HepG2 (cell line): ENCODE measurements at regions not wholly inside any gene's neighbourhood (a gene's known extent, or its start where the extent isn't known, plus 50 kb on each side); places are given as distances from the start of the nearest gene placed in this dataset.

ENCODE experiments used
- ATAC-seq: fragments of 200-7000 bp; cut with Tn5 transposase; 3 replicates; pipeline ENCODE4 v1.9.1; 2020; ENCODE audit warnings: mild to moderate bottlenecking, moderate library complexity
- BruUV-seq: library from RNA; stranded (reverse); fragments of 400-500 nt; replicated peaks from 2 replicates; lab custom pipeline; 2021; lab: Mats Ljungman, UMichigan
- CTCF ChIA-PET: fragments of 300-600 bp; formaldehyde crosslinking; extraction: SDS; loops from one replicate; lab custom pipeline; 2021; ENCODE audit warnings: low total read pairs, inconsistent platforms, low intra/inter-chr PET ratio; lab: Yijun Ruan, JAX
- POLR2A ChIA-PET: fragments of 350-600 bp; sonication (Branson Sonifier 250); formaldehyde crosslinking; loops from one replicate; lab custom pipeline; 2020; ENCODE audit warnings: antibody characterized with exemption, inconsistent platforms; lab: Yijun Ruan, JAX
- DNase-seq: peaks from one replicate; pipeline ENCODE4 v3.0.0-alpha.2; 2015; ENCODE audit warnings: low spot score
- FAIRE-seq: peaks from 3 replicates; lab custom pipeline; 2011; peaks lifted over from hg19 to GRCh38; lab: Jason Lieb, UNC
- H2AFZ ChIP-seq: one replicate; pipeline ENCODE4 v1.6.1; 2011; ENCODE audit warnings: low read length, inconsistent platforms
- H3K27ac ChIP-seq: fragments of 300-600 bp; 3 replicates; pipeline ENCODE4 v1.8.0; 2011; ENCODE audit warnings: mixed run types, mild to moderate bottlenecking, mixed read lengths, low read length, inconsistent platforms; ENCODE audit not compliant: insufficient read depth; ENCODE audit errors: extremely low read length
- H3K27me3 ChIP-seq, 2 experiments: fragments of 200-600 bp in 1 of 2; 2 replicates in 1 of 2; 3 replicates in 1 of 2; pipeline versions ENCODE4 v1.6.0 to v1.8.0; 2011; ENCODE audit warnings: low read length in 2 of 2, mild to moderate bottlenecking in 2 of 2, moderate library complexity in 2 of 2, inconsistent platforms in 1 of 2; ENCODE audit not compliant: insufficient read depth in 2 of 2, control insufficient read depth in 1 of 2
- H3K36me3 ChIP-seq, 2 experiments: fragments of 200-600 bp in 1 of 2; replicated peaks in 1 of 2; 2 replicates in 1 of 2; 3 replicates in 1 of 2; pipeline versions ENCODE4 v1.5.1 to v1.8.0; 2011; ENCODE audit warnings: low read length in 2 of 2, inconsistent platforms in 1 of 2; ENCODE audit not compliant: insufficient read depth in 2 of 2, control insufficient read depth in 1 of 2
- H3K4me1 ChIP-seq: 2 replicates; pipeline ENCODE4 v1.5.1; 2012; ENCODE audit warnings: low read length, inconsistent platforms; ENCODE audit not compliant: insufficient read depth
- H3K4me2 ChIP-seq: 2 replicates; pipeline ENCODE4 v1.6.0; 2011; ENCODE audit warnings: low read depth, low read length, inconsistent platforms
- H3K4me3 ChIP-seq, 3 experiments: fragments of 200-600 bp in 1 of 3; sonication (generic), shearing (Covaris generic) in 1 of 3; replicated peaks in 1 of 3; 2 replicates each; pipeline ENCODE4 v1.5.1; 2011 to 2016; ENCODE audit warnings: low read length in 3 of 3, inconsistent platforms in 2 of 3, low read depth in 2 of 3, mild to moderate bottlenecking in 2 of 3, control low read depth in 1 of 3, mixed read lengths in 1 of 3; ENCODE audit not compliant: insufficient read depth in 1 of 3
- H3K79me2 ChIP-seq: one replicate; pipeline ENCODE4 v1.6.1; 2011; ENCODE audit warnings: low read length, inconsistent platforms; ENCODE audit not compliant: insufficient read depth
- H3K9ac ChIP-seq: 2 replicates; pipeline ENCODE4 v1.6.0; 2011; ENCODE audit warnings: mild to moderate bottlenecking, low read depth, low read length, inconsistent platforms; ENCODE audit not compliant: insufficient read depth
- H3K9me3 ChIP-seq: 2 replicates; pipeline ENCODE4 v1.5.1; 2012; ENCODE audit warnings: mild to moderate bottlenecking, low read length
- H4K20me1 ChIP-seq: 2 replicates; pipeline ENCODE4 v1.6.0; 2011; ENCODE audit warnings: inconsistent platforms, mild to moderate bottlenecking, low read length, moderate library complexity; ENCODE audit not compliant: insufficient read depth
- AFF4 ChIP-seq: sonication (generic); formaldehyde crosslinking; IDR thresholded peaks from 2 replicates; pipeline ENCODE4 v1.4.0; 2020; ENCODE audit warnings: missing genetic modification reagents
- DMAP1 ChIP-seq: IDR thresholded peaks from 2 replicates; pipeline ENCODE4 v1.6.1; 2016
- IRF2 ChIP-seq: IDR thresholded peaks from 2 replicates; pipeline ENCODE4 v1.6.1; 2018; ENCODE audit warnings: missing genetic modification reagents, missing compliant biosample characterization
- PHF20 ChIP-seq: sonication (generic); formaldehyde crosslinking; IDR thresholded peaks from 2 replicates; pipeline ENCODE4 v1.5.0; 2020; ENCODE audit warnings: mild to moderate bottlenecking, missing genetic modification reagents
- TFAP4 ChIP-seq: sonication (generic); IDR thresholded peaks from 2 replicates; pipeline ENCODE4 v1.6.1; 2016; ENCODE audit warnings: low read depth, borderline replicate concordance
- U2AF2 ChIP-seq: fragments of 200-400 bp; formaldehyde crosslinking; IDR thresholded peaks from 2 replicates; pipeline ENCODE4 v1.6.1; 2017; ENCODE audit warnings: low read depth, mild to moderate bottlenecking, low read length
- ZNF17 ChIP-seq: sonication (generic); formaldehyde crosslinking; IDR thresholded peaks from 2 replicates; pipeline ENCODE4 v1.5.0; 2020; ENCODE audit warnings: mild to moderate bottlenecking, missing genetic modification reagents
- ZNF263 ChIP-seq: sonication (generic); formaldehyde crosslinking; IDR thresholded peaks from 2 replicates; pipeline ENCODE4 v1.4.0; 2020; ENCODE audit warnings: missing genetic modification reagents
- ZNF589 ChIP-seq: sonication (generic); formaldehyde crosslinking; conservative IDR thresholded peaks from 2 replicates; pipeline ENCODE4 v1.8.0; 2022; ENCODE audit warnings: mild to moderate bottlenecking, moderate library complexity, missing genetic modification reagents
- ZNF619 ChIP-seq: sonication (generic); formaldehyde crosslinking; IDR thresholded peaks from 2 replicates; pipeline ENCODE4 v1.4.0; 2020; ENCODE audit warnings: mild to moderate bottlenecking, missing genetic modification reagents
- WGBS: methylation state at CpG from one replicate; pipeline ENCODE4 v1.1.6; 2017; ENCODE audit warnings: low lambda C conversion rate; 5-methylcytosine and 5-hydroxymethylcytosine counted together
- in situ Hi-C: cut with HindIII; loops from 2 replicates; pipeline ENCODE4 v1.10.0; 2017; ENCODE audit warnings: low pct_unique_long_range_greater_than_20kb; ENCODE audit not compliant: extremely low pct_ligation_motif_present
- intact Hi-C: fragments of 100-400 bp; cut with micrococcal nuclease; formaldehyde crosslinking; loops from one replicate; pipeline ENCODE4 v1.10.0; 2022; ENCODE audit not compliant: unreplicated experiment

DNA sequence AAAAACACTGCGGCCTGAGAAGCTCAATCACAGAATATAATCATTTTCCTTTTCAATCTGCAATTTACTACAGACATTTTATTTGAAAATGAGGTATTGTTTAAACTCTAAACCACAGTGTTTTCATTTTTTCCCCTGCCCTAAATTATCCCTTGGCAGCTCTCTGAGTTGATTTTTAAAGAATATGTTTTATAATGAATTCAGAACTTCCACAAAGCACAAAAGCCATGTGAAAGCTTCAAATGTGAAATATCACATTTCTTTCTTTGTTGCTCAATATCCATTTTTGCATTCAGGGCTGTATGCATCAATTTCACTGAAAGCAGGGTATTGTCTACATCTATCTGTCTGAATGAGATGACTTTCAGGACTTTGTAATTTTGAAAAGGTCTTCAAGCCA, 813.6 kb upstream of the ALCAM start:
- WGBS = 0% methylated on average over 1 of the region's 1 CpG
- Histone ChIP-seq H3K27me3 (no peaks in the 10 kb centered on the region), H3K9ac (no peak overlapping the region), H3K4me3 (no peak overlapping the region), H3K36me3 (no peaks in the 10 kb centered on the region), H3K4me2 (no peak overlapping the region), H4K20me1 (no peaks in the 10 kb centered on the region), H3K27ac (no peak overlapping the region), H3K4me1 (no peaks in the 10 kb centered on the region), H2AFZ (no peak overlapping the region), H3K79me2 (no peaks in the 10 kb centered on the region), H3K9me3 (no peaks in the 10 kb centered on the region)
- no TSS peak for BruUV-seq
- ATAC-seq (no peak), FAIRE-seq (no peak), DNase-seq (no peak)
- no peak for TF ChIP-seq TFAP4
- no peak for TF ChIP-seq ZNF17 (CRISPR knock-in tag)
- no peak for TF ChIP-seq ZNF589 (CRISPR knock-in tag)
- no peak for TF ChIP-seq ZNF619 (CRISPR knock-in tag)
- ChIA-PET POLR2A (no interaction called here), CTCF (no interaction called here)
- intact Hi-C loops = no loop called here
- in situ Hi-C loops = no loop called here

GRCh38 chr3:104554425-104554824, 812.3 kb upstream of the ALCAM start:
- no peaks in the 10 kb centered on the region for H3K4me1 ChIP-seq
- H4K20me1 ChIP-seq = no peaks in the 10 kb centered on the region
- no peaks in the 10 kb centered on the region for H3K9me3 ChIP-seq
- in situ Hi-C loops (no loop called here), intact Hi-C loops (no loop called here)
- H3K79me2 ChIP-seq = no peaks in the 10 kb centered on the region
- no peak overlapping the region for H3K9ac ChIP-seq
- ATAC-seq (no peak), DNase-seq (no peak), FAIRE-seq (no peak)
- H2AFZ ChIP-seq = no peak overlapping the region
- H3K36me3 ChIP-seq = no peaks in the 10 kb centered on the region
- WGBS = 34% methylated on average over 4 of the region's 4 CpGs
- no peak overlapping the region for H3K4me2 ChIP-seq
- H3K27ac ChIP-seq = no peak overlapping the region
- CTCF ChIA-PET = no interaction called here
- H3K27me3 ChIP-seq = no peaks in the 10 kb centered on the region
- H3K4me3 ChIP-seq = no peak overlapping the region
- POLR2A ChIA-PET = no interaction called here
- no TSS peak for BruUV-seq
- no peak for TF ChIP-seq AFF4
- no peak for TF ChIP-seq PHF20
- TF ChIP-seq ZNF263 = no peak
- no peak for TF ChIP-seq U2AF2
- no peak for TF ChIP-seq IRF2 (CRISPR knock-in tag)
- no peak for TF ChIP-seq DMAP1 (CRISPR knock-in tag)
